Astrocyte (in vitro differentiated cells and primary cell): ENCODE measurements at regions not wholly inside any gene's neighbourhood (a gene's known extent, or its start where the extent isn't known, plus 50 kb on each side); places are given as distances from the start of the nearest gene placed in this dataset.

ENCODE experiments used
- DNase-seq: peaks from one replicate; pipeline ENCODE4 v3.0.0-alpha.2; 2010; ENCODE audit warnings: low read depth
- FAIRE-seq: peaks from 2 replicates; lab custom pipeline; 2011; peaks lifted over from hg19 to GRCh38; lab: Jason Lieb, UNC
- H2AFZ ChIP-seq: 2 replicates; pipeline ENCODE4 v1.6.0; 2012; ENCODE audit warnings: low read depth, low read length, inconsistent platforms
- H3K27ac ChIP-seq: 2 replicates; pipeline ENCODE4 v1.5.1; 2011; ENCODE audit warnings: low read depth, low read length, inconsistent platforms
- H3K27me3 ChIP-seq: 2 replicates; pipeline ENCODE4 v1.6.0; 2011; ENCODE audit warnings: low read length, inconsistent platforms; ENCODE audit not compliant: insufficient read depth
- H3K36me3 ChIP-seq: 2 replicates; pipeline ENCODE4 v1.5.1; 2011; ENCODE audit warnings: low read length, inconsistent platforms; ENCODE audit not compliant: insufficient read depth
- H3K4me1 ChIP-seq: 2 replicates; pipeline ENCODE4 v1.5.1; 2011; ENCODE audit warnings: low read length, inconsistent platforms; ENCODE audit not compliant: insufficient read depth
- H3K4me2 ChIP-seq: 2 replicates; pipeline ENCODE4 v1.6.0; 2012; ENCODE audit warnings: low read length, inconsistent platforms
- H3K4me3 ChIP-seq: 2 replicates; pipeline ENCODE4 v1.5.1; 2011; ENCODE audit warnings: low read depth, mild to moderate bottlenecking, low read length, inconsistent platforms; ENCODE audit not compliant: insufficient read depth
- H3K79me2 ChIP-seq: 2 replicates; pipeline ENCODE4 v1.6.0; 2012; ENCODE audit warnings: mild to moderate bottlenecking, low read length, inconsistent platforms; ENCODE audit not compliant: insufficient read depth
- H3K9ac ChIP-seq: 2 replicates; pipeline ENCODE4 v1.6.0; 2012; ENCODE audit warnings: mild to moderate bottlenecking, low read length, inconsistent platforms
- H3K9me3 ChIP-seq: 2 replicates; pipeline ENCODE4 v1.5.1; 2012; ENCODE audit warnings: low read depth, mild to moderate bottlenecking, low read length, inconsistent platforms; ENCODE audit not compliant: insufficient read depth
- H4K20me1 ChIP-seq: 2 replicates; pipeline ENCODE4 v1.6.0; 2012; ENCODE audit warnings: low read length, inconsistent platforms; ENCODE audit not compliant: insufficient read depth
- H3K27ac Mint-ChIP-seq: one replicate; pipeline ENCODE4 v1.8.0; 2021; ENCODE audit warnings: mild to moderate bottlenecking, mixed read lengths; ENCODE audit not compliant: unreplicated experiment
- H3K27me3 Mint-ChIP-seq: one replicate; pipeline ENCODE4 v1.8.0; 2021; ENCODE audit warnings: low read depth, mixed read lengths; ENCODE audit not compliant: unreplicated experiment
- H3K36me3 Mint-ChIP-seq: one replicate; pipeline ENCODE4 v1.8.0; 2021; ENCODE audit warnings: low read depth, mixed read lengths; ENCODE audit not compliant: unreplicated experiment
- H3K4me1 Mint-ChIP-seq: one replicate; pipeline ENCODE4 v1.8.0; 2021; ENCODE audit warnings: low read depth, mixed read lengths; ENCODE audit not compliant: unreplicated experiment
- H3K4me3 Mint-ChIP-seq: one replicate; pipeline ENCODE4 v1.8.0; 2021; ENCODE audit warnings: mild to moderate bottlenecking, moderate library complexity, mixed read lengths; ENCODE audit not compliant: unreplicated experiment
- H3K9me3 Mint-ChIP-seq: one replicate; pipeline ENCODE4 v1.8.0; 2021; ENCODE audit warnings: mild to moderate bottlenecking, mixed read lengths; ENCODE audit not compliant: unreplicated experiment
- CTCF ChIP-seq: IDR thresholded peaks from 2 replicates; pipeline ENCODE4 v1.5.1; 2011; ENCODE audit warnings: low read depth, mild to moderate bottlenecking, inconsistent platforms, low read length, moderate library complexity; ENCODE audit not compliant: insufficient read depth
- EZH2 ChIP-seq: IDR thresholded peaks from 2 replicates; pipeline ENCODE4 v1.6.1; 2012; ENCODE audit warnings: mild to moderate bottlenecking, low read length, inconsistent platforms; ENCODE audit not compliant: insufficient read depth

- H4K20me1 ChIP-seq: no peaks in the 10 kb centered on the region
- Mint-ChIP-seq H3K4me3 (no peak overlapping the region), H3K4me1 (peaks cover 1% of the 10 kb centered on the region), H3K27me3 (no peaks in the 10 kb centered on the region), H3K36me3 (no peaks in the 10 kb centered on the region), H3K27ac (no peak overlapping the region), H3K9me3 (no peaks in the 10 kb centered on the region)
- DNase-seq (no peak), FAIRE-seq (no peak)
- no peaks in the 10 kb centered on the region for H3K27me3 ChIP-seq
- H3K36me3 ChIP-seq: no peaks in the 10 kb centered on the region
- no peak for TF ChIP-seq CTCF
- no peak for TF ChIP-seq EZH2
- no peaks in the 10 kb centered on the region for H3K9me3 ChIP-seq
- no peaks in the 10 kb centered on the region for H3K79me2 ChIP-seq
- H3K4me2 ChIP-seq: no peak overlapping the region
- no peak overlapping the region for H3K9ac ChIP-seq
- H2AFZ ChIP-seq: no peak overlapping the region
- no peaks in the 10 kb centered on the region for H3K4me1 ChIP-seq
- no peak overlapping the region for H3K27ac ChIP-seq
- no peak overlapping the region for H3K4me3 ChIP-seq
Measured at GRCh38 chr3:106089806-106090205, 221.0 kb upstream of the CBLB start.

- no peaks in the 10 kb centered on the region for H3K9me3 ChIP-seq
- no peak for DNase-seq
- H3K36me3 Mint-ChIP-seq: no peaks in the 10 kb centered on the region
- no peak overlapping the region for H3K4me2 ChIP-seq
- FAIRE-seq: no peak
- no peaks in the 10 kb centered on the region for H3K27me3 Mint-ChIP-seq
- TF ChIP-seq EZH2 (no peak), CTCF (no peak)
- no peak overlapping the region for H3K4me3 Mint-ChIP-seq
- H3K4me3 ChIP-seq: no peak overlapping the region
- H3K79me2 ChIP-seq: no peaks in the 10 kb centered on the region
- no peak overlapping the region for H2AFZ ChIP-seq
- no peaks in the 10 kb centered on the region for H3K27me3 ChIP-seq
- H3K27ac ChIP-seq: no peak overlapping the region
- no peaks in the 10 kb centered on the region for H3K4me1 Mint-ChIP-seq
- H3K9me3 Mint-ChIP-seq: no peaks in the 10 kb centered on the region
- no peaks in the 10 kb centered on the region for H4K20me1 ChIP-seq
- no peak overlapping the region for H3K27ac Mint-ChIP-seq
- H3K36me3 ChIP-seq: no peaks in the 10 kb centered on the region
- no peak overlapping the region for H3K9ac ChIP-seq
- no peaks in the 10 kb centered on the region for H3K4me1 ChIP-seq
Measured at GRCh38 chr3:106092792-106093191, 224.0 kb upstream of the CBLB start.

GRCh38 chr3:106093616-106094015, 224.8 kb upstream of the CBLB start:
- Mint-ChIP-seq H3K27me3 (no peaks in the 10 kb centered on the region), H3K4me1 (no peaks in the 10 kb centered on the region), H3K36me3 (no peaks in the 10 kb centered on the region), H3K9me3 (no peaks in the 10 kb centered on the region), H3K27ac (no peak overlapping the region), H3K4me3 (no peak overlapping the region)
- no peaks in the 10 kb centered on the region for H3K4me1 ChIP-seq
- no peaks in the 10 kb centered on the region for H3K27me3 ChIP-seq
- H3K36me3 ChIP-seq: no peaks in the 10 kb centered on the region
- H3K79me2 ChIP-seq: no peaks in the 10 kb centered on the region
- no peaks in the 10 kb centered on the region for H4K20me1 ChIP-seq
- no peaks in the 10 kb centered on the region for H3K9me3 ChIP-seq
- no peak overlapping the region for H3K27ac ChIP-seq
- TF ChIP-seq EZH2: no peak
- H3K9ac ChIP-seq: no peak overlapping the region
- DNase-seq (no peak), FAIRE-seq (no peak)
- H3K4me3 ChIP-seq: no peak overlapping the region
- no peak overlapping the region for H2AFZ ChIP-seq
- H3K4me2 ChIP-seq: no peak overlapping the region
